ENCODE measurements at regions not wholly inside any gene's neighbourhood (a gene's known extent, or its start where the extent isn't known, plus 50 kb on each side); places are given as distances from the start of the nearest gene placed in this dataset.

DNA sequence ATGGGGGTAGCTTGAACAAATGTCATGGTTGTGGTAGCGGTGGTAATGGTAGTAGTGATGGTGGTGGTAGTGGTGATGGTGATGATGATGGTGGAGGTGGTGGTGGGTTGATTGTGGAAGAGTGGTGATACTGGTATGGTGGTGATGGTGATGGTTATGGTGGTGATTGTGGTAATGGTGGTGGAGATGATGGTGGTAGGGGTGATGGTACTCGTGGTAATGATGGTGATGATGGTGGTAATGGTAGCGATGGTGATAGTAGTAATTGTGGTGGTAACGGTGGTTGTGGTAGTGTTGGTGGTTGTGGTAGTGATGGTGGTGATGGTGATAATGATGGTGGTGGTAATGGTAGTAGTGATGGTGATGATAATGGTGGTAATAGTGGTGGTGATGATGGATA lies 65.7 kb upstream of the SDK1 start:
- Histone ChIP-seq H3K27ac (no peak overlapping the region), H3K4me3 (no peak overlapping the region), H3K9me3 (peaks cover 0 to 16% (median 0%) of the 10 kb centered on the region in 11 donors), H3K36me3 (no peaks in the 10 kb centered on the region), H3K27me3 (peaks cover 0 to 4% (median 0%) of the 10 kb centered on the region in 7 donors), H3K4me1 (no peaks in the 10 kb centered on the region)
- intact Hi-C loops (cut with DNase I), result no loop called here
- 86 to 93% methylated on average over 4 of the region's 4 CpGs for WGBS, 2 donors
- DNase-seq (no peak), ATAC-seq (no peak)
- TF ChIP-seq, protein P1, sequence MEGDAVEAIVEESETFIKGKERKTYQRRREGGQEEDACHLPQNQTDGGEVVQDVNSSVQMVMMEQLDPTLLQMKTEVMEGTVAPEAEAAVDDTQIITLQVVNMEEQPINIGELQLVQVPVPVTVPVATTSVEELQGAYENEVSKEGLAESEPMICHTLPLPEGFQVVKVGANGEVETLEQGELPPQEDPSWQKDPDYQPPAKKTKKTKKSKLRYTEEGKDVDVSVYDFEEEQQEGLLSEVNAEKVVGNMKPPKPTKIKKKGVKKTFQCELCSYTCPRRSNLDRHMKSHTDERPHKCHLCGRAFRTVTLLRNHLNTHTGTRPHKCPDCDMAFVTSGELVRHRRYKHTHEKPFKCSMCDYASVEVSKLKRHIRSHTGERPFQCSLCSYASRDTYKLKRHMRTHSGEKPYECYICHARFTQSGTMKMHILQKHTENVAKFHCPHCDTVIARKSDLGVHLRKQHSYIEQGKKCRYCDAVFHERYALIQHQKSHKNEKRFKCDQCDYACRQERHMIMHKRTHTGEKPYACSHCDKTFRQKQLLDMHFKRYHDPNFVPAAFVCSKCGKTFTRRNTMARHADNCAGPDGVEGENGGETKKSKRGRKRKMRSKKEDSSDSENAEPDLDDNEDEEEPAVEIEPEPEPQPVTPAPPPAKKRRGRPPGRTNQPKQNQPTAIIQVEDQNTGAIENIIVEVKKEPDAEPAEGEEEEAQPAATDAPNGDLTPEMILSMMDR (IDR thresholded peaks at IDR 0.05), result no peak

DNA sequence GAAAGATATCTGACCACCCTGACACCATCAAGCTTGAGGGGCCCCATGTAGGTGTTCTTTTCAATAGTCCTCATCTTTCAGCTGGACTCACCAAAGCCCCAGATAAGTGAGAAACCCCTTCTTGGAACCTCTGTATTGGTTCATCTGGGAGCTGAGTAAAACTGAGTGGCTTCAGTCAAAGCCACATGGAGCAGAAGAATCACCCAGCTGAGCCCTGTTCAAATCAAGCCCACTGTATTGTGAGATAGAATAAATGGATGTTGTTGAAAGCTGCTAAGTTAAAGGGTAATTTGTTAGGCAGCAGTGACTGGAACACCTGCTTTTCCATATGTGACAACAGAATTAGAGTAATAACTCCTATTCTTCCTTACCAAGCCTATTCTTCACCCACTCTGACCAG lies 64.8 kb upstream of the SDK1 start:
- H3K27me3 ChIP-seq, result peaks cover 0 to 4% (median 0%) of the 10 kb centered on the region in 7 donors
- intact Hi-C loops (cut with DNase I), result no loop called here
- DNase-seq, result no peak

DNA sequence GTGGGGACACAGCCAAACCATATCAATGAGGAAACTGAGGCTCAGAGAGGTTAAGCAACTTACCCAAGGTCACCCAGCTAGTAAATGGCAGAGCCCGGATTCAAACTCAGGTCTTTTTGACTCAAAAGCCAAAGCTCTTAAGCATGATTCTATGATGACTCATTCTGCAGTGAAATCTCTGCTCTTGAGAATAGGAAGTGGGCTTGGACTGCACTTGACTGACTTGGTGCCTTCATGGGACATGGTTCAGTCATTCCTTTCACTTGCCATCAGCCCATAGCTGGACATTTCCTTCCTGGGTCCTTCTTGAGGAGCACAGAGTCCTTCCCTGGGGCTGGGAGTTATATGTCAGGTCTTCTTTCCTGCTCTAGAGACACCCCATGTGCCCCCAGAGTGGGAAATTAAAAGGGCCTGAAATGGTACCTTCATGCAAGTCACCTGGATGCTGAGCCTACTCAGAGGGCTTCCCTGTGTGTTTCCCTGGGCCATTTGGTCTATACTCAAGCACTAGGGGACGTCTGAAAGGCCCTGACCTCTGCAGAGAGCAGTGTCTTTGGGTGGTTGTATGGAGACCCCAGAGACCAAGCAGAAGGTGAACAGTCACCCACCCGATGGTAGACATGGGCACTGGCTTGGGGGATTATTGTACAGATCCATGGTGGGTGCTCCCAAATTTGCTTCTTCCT lies 62.4 kb upstream of the SDK1 start:
- DNase-seq (no peak), ATAC-seq (no peak)
- intact Hi-C loops (cut with DNase I), result no loop called here
- no peak overlapping the region for H3K27ac ChIP-seq
- TF ChIP-seq, protein P1 (IDR thresholded peaks at IDR 0.05), result no peak
- H3K4me3 ChIP-seq, result no peak overlapping the region
- peaks cover 0 to 16% (median 0%) of the 10 kb centered on the region in 11 donors for H3K9me3 ChIP-seq
- H3K36me3 ChIP-seq, result no peaks in the 10 kb centered on the region
- no peaks in the 10 kb centered on the region for H3K4me1 ChIP-seq
- WGBS, 2 donors, result 81 to 83% methylated on average over 3 of the region's 3 CpGs
- H3K27me3 ChIP-seq, result peaks cover 0 to 4% (median 0%) of the 10 kb centered on the region in 7 donors

More for the DNA sequence above, 64.8 kb upstream of the SDK1 start:
- no peak overlapping the region for H3K27ac ChIP-seq
- ATAC-seq, result no peak
- no peaks in the 10 kb centered on the region for H3K36me3 ChIP-seq
- TF ChIP-seq, protein P1 (IDR thresholded peaks at IDR 0.05), result no peak
- H3K4me1 ChIP-seq, result no peaks in the 10 kb centered on the region
- no peak overlapping the region for H3K4me3 ChIP-seq
- peaks cover 0 to 16% (median 0%) of the 10 kb centered on the region in 11 donors for H3K9me3 ChIP-seq

DNA sequence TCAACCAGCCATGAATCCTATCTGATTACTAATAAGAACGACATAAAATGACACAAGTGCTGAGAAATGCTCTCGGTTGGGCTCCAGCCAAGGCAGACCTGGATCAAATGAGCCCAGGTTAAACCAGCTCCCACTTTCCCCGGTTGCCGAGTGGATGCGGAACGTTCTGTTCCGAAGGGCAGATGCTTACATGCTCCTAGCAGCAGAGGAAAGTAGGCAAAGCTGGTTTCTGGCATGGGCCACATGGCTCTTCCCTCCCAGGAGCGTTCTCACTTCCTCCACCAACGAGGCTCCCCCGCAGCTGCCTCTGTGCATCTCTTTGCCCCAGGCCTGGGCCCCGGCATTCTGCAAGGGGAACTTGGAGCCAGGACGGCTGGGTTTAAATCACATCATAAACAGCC lies 61.8 kb upstream of the SDK1 start:
- H3K9me3 ChIP-seq, result peaks cover 0 to 16% (median 0%) of the 10 kb centered on the region in 11 donors
- ATAC-seq (no peak), DNase-seq (no peak)
- TF ChIP-seq, protein P1 (IDR thresholded peaks at IDR 0.05), result no peak
- no peak overlapping the region for H3K4me3 ChIP-seq
- intact Hi-C loops (cut with DNase I), result no loop called here
- no peak overlapping the region for H3K27ac ChIP-seq
- no peaks in the 10 kb centered on the region for H3K36me3 ChIP-seq
- peaks cover 0 to 4% (median 0%) of the 10 kb centered on the region in 7 donors for H3K27me3 ChIP-seq
- no peaks in the 10 kb centered on the region for H3K4me1 ChIP-seq
- WGBS, 2 donors, result 80 to 82% methylated on average over 12 of the region's 12 CpGs
